OCI-LY3 (cell line): ENCODE measurements at regions not wholly inside any gene's neighbourhood (a gene's known extent, or its start where the extent isn't known, plus 50 kb on each side); places are given as distances from the start of the nearest gene placed in this dataset.
A peak's percentile ranks its signal among the peaks of the same experiment; 100 is the strongest.

Experiments used
- H2AFZ ChIP-seq: fragments of 200-600, 300-600 bp; shearing (Covaris generic); 2 replicates; pipeline ENCODE4 v1.6.0; 2014; ENCODE audit warnings: antibody characterized with exemption, low read depth, low read length
- H3K27ac ChIP-seq: fragments of 200-600, 300-600 bp; sonication (generic); 2 replicates; pipeline ENCODE4 v1.5.1; 2014; ENCODE audit warnings: mild to moderate bottlenecking, low read length, moderate library complexity, mixed read lengths
- H3K27me3 ChIP-seq: fragments of 200-600, 300-600 bp; sonication (generic); 2 replicates; pipeline ENCODE4 v1.6.1; 2014; ENCODE audit warnings: low read depth, low read length, mixed read lengths
- H3K36me3 ChIP-seq: fragments of 200-600, 300-600 bp; sonication (generic); replicated peaks from 2 replicates; pipeline ENCODE3; 2014; ENCODE audit warnings: low read depth, low read length, mixed read lengths
- H3K4me1 ChIP-seq: fragments of 300-600, 200-600 bp; sonication (generic); 2 replicates; pipeline ENCODE4 v1.6.1; 2014; ENCODE audit warnings: low read length, mixed read lengths
- H3K4me2 ChIP-seq: fragments of 200-600, 300-600 bp; sonication (generic); 2 replicates; pipeline ENCODE4 v1.6.1; 2014; ENCODE audit warnings: low read length, mixed read lengths
- H3K4me3 ChIP-seq: fragments of 300-600, 200-600 bp; sonication (generic); 2 replicates; pipeline ENCODE4 v1.5.1; 2014; ENCODE audit warnings: antibody characterized with exemption, mild to moderate bottlenecking, low read length, moderate library complexity
- H3K79me2 ChIP-seq: fragments of 300-600, 200-600 bp; shearing (Covaris generic); 2 replicates; pipeline ENCODE4 v1.6.1; 2014; ENCODE audit warnings: mild to moderate bottlenecking, low read length, mixed read lengths
- H3K9ac ChIP-seq: fragments of 300-600, 200-600 bp; shearing (Covaris generic); 2 replicates; pipeline ENCODE4 v1.6.0; 2014; ENCODE audit warnings: mild to moderate bottlenecking, low read length, moderate library complexity
- H3K9me3 ChIP-seq: fragments of 200-600, 300-600 bp; shearing (Covaris generic); 2 replicates; pipeline ENCODE4 v1.6.1; 2014; ENCODE audit warnings: low read length, mixed read lengths; ENCODE audit not compliant: insufficient read depth
- H4K20me1 ChIP-seq: fragments of 200-600, 300-600 bp; sonication (generic); 2 replicates; pipeline ENCODE4 v1.6.1; 2016; ENCODE audit warnings: low read length, mixed read lengths; ENCODE audit not compliant: insufficient read depth
- EZH2phosphoT487 ChIP-seq: fragments of 200-600 bp; shearing (Covaris generic); IDR thresholded peaks from 2 replicates; pipeline ENCODE4 v1.6.1; 2018; ENCODE audit warnings: antibody characterized with exemption, mixed run types, low read depth
- TF ChIP-seq, protein P1 (sequence below): fragments of 200-600, 300-600 bp; sonication (generic); IDR thresholded peaks from 2 replicates; pipeline ENCODE4 v1.5.1; 2014; ENCODE audit warnings: antibody characterized with exemption, low read length, low read depth

- TF ChIP-seq, protein P1, sequence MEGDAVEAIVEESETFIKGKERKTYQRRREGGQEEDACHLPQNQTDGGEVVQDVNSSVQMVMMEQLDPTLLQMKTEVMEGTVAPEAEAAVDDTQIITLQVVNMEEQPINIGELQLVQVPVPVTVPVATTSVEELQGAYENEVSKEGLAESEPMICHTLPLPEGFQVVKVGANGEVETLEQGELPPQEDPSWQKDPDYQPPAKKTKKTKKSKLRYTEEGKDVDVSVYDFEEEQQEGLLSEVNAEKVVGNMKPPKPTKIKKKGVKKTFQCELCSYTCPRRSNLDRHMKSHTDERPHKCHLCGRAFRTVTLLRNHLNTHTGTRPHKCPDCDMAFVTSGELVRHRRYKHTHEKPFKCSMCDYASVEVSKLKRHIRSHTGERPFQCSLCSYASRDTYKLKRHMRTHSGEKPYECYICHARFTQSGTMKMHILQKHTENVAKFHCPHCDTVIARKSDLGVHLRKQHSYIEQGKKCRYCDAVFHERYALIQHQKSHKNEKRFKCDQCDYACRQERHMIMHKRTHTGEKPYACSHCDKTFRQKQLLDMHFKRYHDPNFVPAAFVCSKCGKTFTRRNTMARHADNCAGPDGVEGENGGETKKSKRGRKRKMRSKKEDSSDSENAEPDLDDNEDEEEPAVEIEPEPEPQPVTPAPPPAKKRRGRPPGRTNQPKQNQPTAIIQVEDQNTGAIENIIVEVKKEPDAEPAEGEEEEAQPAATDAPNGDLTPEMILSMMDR: no peak
- no peak for TF ChIP-seq EZH2phosphoT487
- no peak overlapping the region for H3K27ac ChIP-seq
- no peaks in the 10 kb centered on the region for H3K36me3 ChIP-seq
- no peaks in the 10 kb centered on the region for H3K9me3 ChIP-seq
- no peak overlapping the region for H3K9ac ChIP-seq
- no peaks in the 10 kb centered on the region for H3K79me2 ChIP-seq
- H3K4me2 ChIP-seq: no peak overlapping the region
- H3K27me3 ChIP-seq: no peaks in the 10 kb centered on the region
- no peak overlapping the region for H2AFZ ChIP-seq
- H3K4me1 ChIP-seq: peaks cover 11% of the 10 kb centered on the region
- H3K4me3 ChIP-seq: no peak overlapping the region
- no peaks in the 10 kb centered on the region for H4K20me1 ChIP-seq
Measured at GRCh38 chr9:82167296-82167695, 178.7 kb downstream of the SPATA31D1 start.

- Histone ChIP-seq H3K27ac (no peak overlapping the region), H3K4me1 (peaks cover 11% of the 10 kb centered on the region), H3K9me3 (no peaks in the 10 kb centered on the region), H3K79me2 (no peaks in the 10 kb centered on the region), H3K4me2 (peak overlapping the region; percentile 63), H2AFZ (peak overlapping the region; percentile 94), H3K9ac (no peak overlapping the region; the same call in 1 of the 2 replicates), H4K20me1 (no peaks in the 10 kb centered on the region), H3K36me3 (no peaks in the 10 kb centered on the region), H3K27me3 (no peaks in the 10 kb centered on the region), H3K4me3 (peak overlapping the region; percentile 30)
- TF ChIP-seq EZH2phosphoT487: no peak
- TF ChIP-seq, protein P1: no peak
Measured at GRCh38 chr9:82168585-82168984, 180.0 kb downstream of the SPATA31D1 start.

GRCh38 chr9:82170866-82171265 is 182.3 kb downstream of the SPATA31D1 start:
- Histone ChIP-seq H4K20me1 (no peaks in the 10 kb centered on the region), H3K27ac (no peak overlapping the region), H3K4me3 (no peak overlapping the region), H3K79me2 (no peaks in the 10 kb centered on the region), H3K27me3 (no peaks in the 10 kb centered on the region), H2AFZ (no peak overlapping the region), H3K36me3 (no peaks in the 10 kb centered on the region), H3K9me3 (no peaks in the 10 kb centered on the region), H3K4me2 (no peak overlapping the region), H3K9ac (no peak overlapping the region), H3K4me1 (peaks cover 11% of the 10 kb centered on the region)
- TF ChIP-seq EZH2phosphoT487: no peak
- TF ChIP-seq, protein P1: no peak

- no peak overlapping the region for H3K4me3 ChIP-seq
- no peaks in the 10 kb centered on the region for H4K20me1 ChIP-seq
- no peak overlapping the region for H3K27ac ChIP-seq
- no peaks in the 10 kb centered on the region for H3K27me3 ChIP-seq
- no peaks in the 10 kb centered on the region for H3K9me3 ChIP-seq
- no peak overlapping the region for H2AFZ ChIP-seq
- H3K4me1 ChIP-seq: peaks cover 11% of the 10 kb centered on the region
- TF ChIP-seq, protein P1: no peak
- no peak for TF ChIP-seq EZH2phosphoT487
- no peaks in the 10 kb centered on the region for H3K79me2 ChIP-seq
- H3K36me3 ChIP-seq: no peaks in the 10 kb centered on the region
- no peak overlapping the region for H3K4me2 ChIP-seq
- no peak overlapping the region for H3K9ac ChIP-seq
Measured at GRCh38 chr9:82171271-82171670, 182.7 kb downstream of the SPATA31D1 start.
